T-helper 22 cell (primary cell): ENCODE measurements at regions not wholly inside any gene's neighbourhood (a gene's known extent, or its start where the extent isn't known, plus 50 kb on each side); places are given as distances from the start of the nearest gene placed in this dataset.

Experiments used
- DNase-seq: peaks from one replicate; pipeline ENCODE4 v3.0.0-alpha.2; 2020; ENCODE audit warnings: low read depth

GRCh38 chr14:101026341-101026740 lies 122.8 kb upstream of the RTL1 start:
- no peak for DNase-seq

GRCh38 chr14:101027291-101027690 lies 123.8 kb upstream of the RTL1 start:
- no peak for DNase-seq

- no peak for DNase-seq
Measured at GRCh38 chr14:101027966-101028365, 124.4 kb upstream of the RTL1 start.

- no peak for DNase-seq
Measured at GRCh38 chr14:101028971-101029667, 125.6 kb upstream of the RTL1 start.

GRCh38 chr14:101029668-101030290 lies 126.3 kb upstream of the RTL1 start:
- no peak for DNase-seq

- DNase-seq = no peak
Measured at GRCh38 chr14:101030586-101030985, 127.1 kb upstream of the RTL1 start.

- no peak for DNase-seq
Measured at GRCh38 chr14:101031186-101031585, 127.7 kb upstream of the RTL1 start.

GRCh38 chr14:101031721-101032120 lies 128.2 kb upstream of the RTL1 start:
- no peak for DNase-seq

GRCh38 chr14:101032433-101032832 lies 128.9 kb upstream of the RTL1 start:
- DNase-seq = no peak

GRCh38 chr14:101033006-101033405 lies 129.5 kb upstream of the RTL1 start:
- DNase-seq = no peak

- no peak for DNase-seq
Measured at GRCh38 chr14:101033446-101034165, 130.1 kb upstream of the RTL1 start.

- DNase-seq = no peak
Measured at GRCh38 chr14:101034986-101035385, 131.5 kb upstream of the RTL1 start.

GRCh38 chr14:101035466-101036225 lies 132.1 kb upstream of the RTL1 start:
- no peak for DNase-seq

- DNase-seq = no peak
Measured at GRCh38 chr14:101037021-101037817, 133.7 kb upstream of the RTL1 start.

- no peak for DNase-seq
Measured at GRCh38 chr14:101039031-101039754, 135.7 kb upstream of the RTL1 start.

- DNase-seq = no peak
Measured at GRCh38 chr14:101039755-101040138, 136.2 kb upstream of the RTL1 start.

- DNase-seq = no peak
Measured at GRCh38 chr14:101040538-101041442, 137.3 kb upstream of the RTL1 start.

GRCh38 chr14:101043891-101044290 lies 140.4 kb upstream of the RTL1 start:
- DNase-seq = no peak

- DNase-seq = no peak
Measured at GRCh38 chr14:101044741-101045140, 141.2 kb upstream of the RTL1 start.

- DNase-seq = no peak
Measured at GRCh38 chr14:101045511-101045910, 142.0 kb upstream of the RTL1 start.
